COR-L47 (cell line): ENCODE measurements at regions not wholly inside any gene's neighbourhood (a gene's known extent, or its start where the extent isn't known, plus 50 kb on each side); places are given as distances from the start of the nearest gene placed in this dataset.
"Not testable (repeated sequence)": the region's sequence is repeated elsewhere in the genome, so short reads cannot be mapped to it uniquely, and the experiment has no call there.

ENCODE experiments used
- DNase-seq: peaks from one replicate; lab custom pipeline; 2025; lab: John Stamatoyannopoulos, UW

DNA sequence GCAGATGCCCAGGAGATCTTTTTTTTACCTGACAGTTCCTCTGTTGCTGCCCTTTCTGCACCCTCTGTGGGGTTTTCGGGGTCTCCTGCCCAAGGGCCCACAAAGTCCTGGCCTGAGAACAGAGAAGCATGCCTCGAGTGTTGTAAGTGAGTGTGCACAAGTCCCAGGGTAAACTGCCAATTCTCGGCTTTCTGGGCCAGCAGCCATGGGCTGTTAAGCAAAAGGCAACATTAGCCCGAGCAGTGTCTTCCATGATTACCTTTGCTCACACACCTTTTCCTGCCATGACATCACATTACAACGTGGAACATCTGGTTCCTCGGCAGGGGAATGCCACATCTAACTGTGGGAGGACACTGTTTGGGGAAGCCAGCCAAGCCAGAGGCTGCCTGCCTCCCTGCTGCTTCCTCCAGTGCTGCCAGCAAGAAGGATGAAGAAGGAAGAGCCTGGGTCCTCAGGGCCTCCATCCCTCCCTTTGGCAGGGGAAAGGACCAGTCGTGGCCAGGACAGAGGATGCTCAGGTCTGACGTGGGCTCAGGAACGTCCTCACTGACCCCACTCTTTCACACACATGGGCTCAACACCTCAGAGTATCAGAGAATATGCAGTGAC, 485.9 kb downstream of the OMA1 start:
- no peak for DNase-seq

DNA sequence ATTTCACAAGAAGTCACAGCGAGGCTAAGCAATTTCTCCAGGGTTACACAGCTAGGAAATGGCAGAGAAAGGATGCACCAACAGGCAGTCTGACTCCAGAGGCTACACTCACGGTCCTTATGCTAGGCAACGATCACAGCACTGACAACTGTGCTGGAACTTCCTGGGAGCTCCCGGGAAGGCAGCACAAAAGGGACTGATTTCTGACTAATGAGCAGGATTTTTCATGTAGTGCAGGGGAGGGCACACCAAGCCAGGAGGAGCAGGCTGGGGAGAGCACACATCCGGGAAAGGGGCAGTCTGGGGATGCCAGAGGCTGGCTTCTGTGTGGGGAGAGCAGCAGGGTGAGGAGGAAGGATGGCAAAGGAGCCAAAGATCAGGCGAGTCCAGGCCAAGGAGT, 486.7 kb downstream of the OMA1 start:
- DNase-seq: no peak

GRCh38 chr1:58058323-58058722, 488.2 kb downstream of the OMA1 start:
- peak; percentile 4 for DNase-seq

DNA sequence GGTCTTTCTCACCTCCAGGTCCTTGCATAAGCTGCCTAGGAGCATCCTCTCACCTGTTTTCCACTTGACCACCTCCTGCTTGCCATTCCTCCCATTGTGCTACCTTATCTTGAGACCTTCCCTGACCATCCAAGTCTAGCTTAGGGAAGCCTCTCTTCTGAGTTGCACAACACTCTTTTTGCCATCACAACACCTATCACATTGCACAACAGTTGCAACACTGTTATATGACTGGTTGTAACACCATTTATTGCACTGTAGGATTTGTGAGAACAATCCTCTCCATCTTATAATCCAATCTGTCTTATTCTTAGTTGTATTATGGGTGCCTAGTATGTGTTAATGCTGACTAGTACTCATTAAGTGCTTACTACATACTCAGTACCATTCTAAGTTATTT, 488.7 kb downstream of the OMA1 start:
- DNase-seq: no peak

- not testable (repeated sequence) for DNase-seq
Measured at GRCh38 chr1:58051187-58051586, 495.3 kb downstream of the OMA1 start.

- peak; percentile 11 for DNase-seq
Measured at GRCh38 chr1:58047265-58047858, 499.2 kb downstream of the OMA1 start.

DNA sequence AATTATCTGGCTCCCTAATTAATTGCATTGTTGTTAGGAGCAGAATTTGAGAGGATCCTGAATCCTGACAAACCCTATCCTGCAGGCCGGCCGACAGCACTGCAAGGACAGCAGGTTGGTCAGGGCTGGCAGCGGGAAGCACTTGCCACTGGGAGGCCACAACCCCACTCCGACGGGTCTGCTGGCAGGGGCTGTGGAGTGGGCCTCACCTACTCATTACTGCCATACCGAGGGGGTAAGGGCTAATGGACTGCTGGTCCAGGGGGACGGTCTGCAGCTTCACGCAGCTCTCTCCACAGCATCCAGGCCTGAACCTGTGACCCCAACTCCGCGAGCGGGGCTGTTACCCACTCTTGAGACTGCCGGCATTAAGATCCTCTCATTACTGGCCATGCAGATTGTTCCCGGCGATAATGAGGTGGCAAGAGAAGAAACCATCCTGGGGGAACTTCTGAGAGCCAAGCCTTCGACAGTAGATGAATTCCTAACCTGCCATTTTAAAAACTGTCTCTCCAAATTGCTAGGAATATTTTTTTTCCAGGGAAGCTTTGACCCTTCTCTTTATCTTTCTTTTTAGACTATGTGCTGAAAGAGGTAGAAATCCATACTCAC, 501.3 kb downstream of the OMA1 start:
- no peak for DNase-seq

DNA sequence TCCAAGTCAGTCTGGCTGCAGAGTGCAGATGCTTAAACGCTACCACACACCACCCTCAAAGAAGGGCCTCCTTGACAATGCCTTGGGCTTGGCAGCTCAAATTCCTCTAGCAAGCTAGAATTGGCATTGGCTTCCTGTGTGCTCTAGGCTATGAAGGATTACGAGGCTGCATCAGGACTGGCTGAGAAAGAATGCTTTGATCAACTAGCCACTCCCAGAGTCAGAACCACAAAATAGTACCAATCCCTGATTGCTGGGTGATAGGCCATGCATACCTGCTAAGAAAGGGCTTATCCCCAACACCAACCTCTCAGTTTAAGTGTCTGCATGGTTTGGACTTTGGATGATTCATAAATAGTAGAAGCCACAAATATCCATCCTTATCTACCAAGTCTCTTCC, 504.9 kb downstream of the OMA1 start:
- DNase-seq: no peak

GRCh38 chr1:58038574-58038973, 508.0 kb downstream of the OMA1 start:
- no peak for DNase-seq

DNA sequence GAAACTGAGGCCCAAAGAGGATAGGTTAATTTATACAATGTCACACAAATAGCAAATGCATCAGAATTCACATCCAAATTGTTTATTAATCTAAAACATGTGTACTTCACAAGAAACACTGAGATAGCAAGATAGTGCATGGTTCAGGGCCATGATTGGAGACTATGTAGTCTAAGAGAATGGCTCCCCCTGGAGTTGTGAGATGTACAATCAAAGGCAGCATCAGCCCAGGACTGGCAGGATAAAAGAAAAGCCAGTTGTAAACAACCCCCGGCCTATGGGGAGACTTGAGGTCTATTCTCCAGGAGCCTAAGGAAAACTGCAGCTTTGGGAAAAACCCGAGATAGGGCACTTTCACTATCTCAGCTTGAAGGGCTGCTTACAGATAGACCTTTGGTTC, 511.0 kb downstream of the OMA1 start:
- peak; percentile 41 for DNase-seq

- no peak for DNase-seq
Measured at GRCh38 chr1:58033311-58033710, 513.2 kb downstream of the OMA1 start.

GRCh38 chr1:58032611-58033073, 513.9 kb downstream of the OMA1 start:
- no peak for DNase-seq

GRCh38 chr1:58031416-58031815, 515.1 kb downstream of the OMA1 start:
- DNase-seq: no peak

GRCh38 chr1:58030456-58030855, 516.1 kb downstream of the OMA1 start:
- DNase-seq: no peak

- no peak for DNase-seq
Measured at GRCh38 chr1:58017641-58018040, 528.9 kb downstream of the OMA1 start.

DNA sequence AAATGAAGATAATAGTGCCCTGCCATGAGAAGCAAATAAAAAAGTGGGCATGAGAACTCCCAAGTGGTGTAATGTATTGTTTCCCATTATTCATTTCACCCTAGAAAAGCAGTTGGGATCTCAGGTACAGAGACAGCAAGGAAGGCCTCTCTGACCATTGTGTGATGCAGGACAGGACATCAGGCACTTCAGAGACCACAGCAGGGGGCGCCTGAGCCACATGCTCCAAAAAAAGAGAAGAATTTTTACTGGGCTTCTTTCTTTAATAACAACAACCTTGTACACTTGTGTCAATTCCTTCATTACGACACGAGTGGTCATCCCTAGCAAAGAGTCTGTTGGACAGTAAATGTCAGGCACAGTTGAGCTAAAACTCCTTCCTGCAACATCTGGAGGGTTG, 533.3 kb downstream of the OMA1 start:
- DNase-seq: no peak

DNA sequence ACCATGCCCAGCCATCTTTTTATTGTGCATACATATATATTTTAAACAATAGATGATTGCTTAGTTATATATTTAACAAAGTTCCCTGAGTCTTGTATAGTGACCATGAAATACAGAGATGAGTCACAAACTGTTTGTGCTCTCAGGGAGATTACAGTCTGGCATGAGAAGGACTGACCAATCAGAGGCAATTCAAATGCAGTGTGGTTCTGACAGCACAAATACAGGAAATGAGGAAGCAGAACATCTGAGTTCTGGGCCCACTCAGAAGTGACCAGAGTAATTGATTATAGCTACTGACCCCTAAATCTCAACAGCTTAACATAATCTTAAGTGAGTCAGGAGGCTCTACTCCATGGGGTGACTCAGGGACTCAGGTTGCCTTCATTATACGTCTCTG, 534.5 kb downstream of the OMA1 start:
- DNase-seq: no peak

DNA sequence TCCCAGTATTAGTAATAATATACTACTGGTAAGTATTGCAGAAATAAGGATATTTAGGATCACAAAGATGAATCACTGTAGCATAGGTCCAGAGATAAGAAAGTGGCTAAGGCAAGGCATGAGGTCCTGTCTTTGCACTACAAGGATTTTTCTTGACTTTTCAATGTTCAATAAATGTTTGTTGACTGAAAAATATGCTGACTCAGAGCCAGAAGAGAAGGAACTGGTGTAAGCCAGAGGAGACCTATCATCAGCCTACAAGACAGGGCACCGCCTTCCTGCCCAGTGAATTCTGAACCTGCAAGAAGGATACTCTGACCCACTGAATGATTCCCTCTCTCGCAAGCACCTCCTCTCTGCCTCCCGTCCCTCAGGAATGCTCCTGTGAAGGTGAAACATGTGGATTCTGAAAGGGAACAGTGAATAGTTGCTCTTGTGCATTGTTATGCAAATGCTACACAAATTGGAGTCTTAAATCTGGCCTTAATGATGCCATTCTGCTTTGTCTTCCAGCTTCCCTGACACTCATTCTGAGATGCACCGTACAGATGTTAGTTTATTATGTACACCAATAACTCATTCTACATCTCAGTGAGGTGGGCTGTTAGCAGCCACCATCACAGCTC, 540.0 kb downstream of the OMA1 start:
- no peak for DNase-seq

DNA sequence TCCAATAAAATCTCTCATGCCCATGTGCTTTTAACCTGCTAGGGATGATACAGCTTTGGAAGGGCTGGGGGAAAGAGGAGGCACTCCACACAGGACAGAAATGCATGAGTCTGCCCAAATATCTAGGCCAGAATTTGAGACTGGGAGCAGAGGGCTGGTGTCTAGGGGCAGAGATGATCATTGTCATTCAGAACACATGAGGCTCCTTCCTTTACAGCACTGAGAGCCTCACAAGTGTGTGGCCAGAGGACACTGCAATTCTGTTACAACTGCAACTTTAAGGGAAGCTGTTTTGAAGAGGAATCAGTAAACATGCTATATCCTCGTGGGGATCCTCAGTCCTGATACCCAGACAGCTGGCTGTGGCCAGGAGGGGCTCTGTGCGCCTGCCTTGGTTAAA, 541.3 kb downstream of the OMA1 start:
- no peak for DNase-seq

- DNase-seq: no peak
Measured at GRCh38 chr1:58003988-58004387, 542.5 kb downstream of the OMA1 start.

DNA sequence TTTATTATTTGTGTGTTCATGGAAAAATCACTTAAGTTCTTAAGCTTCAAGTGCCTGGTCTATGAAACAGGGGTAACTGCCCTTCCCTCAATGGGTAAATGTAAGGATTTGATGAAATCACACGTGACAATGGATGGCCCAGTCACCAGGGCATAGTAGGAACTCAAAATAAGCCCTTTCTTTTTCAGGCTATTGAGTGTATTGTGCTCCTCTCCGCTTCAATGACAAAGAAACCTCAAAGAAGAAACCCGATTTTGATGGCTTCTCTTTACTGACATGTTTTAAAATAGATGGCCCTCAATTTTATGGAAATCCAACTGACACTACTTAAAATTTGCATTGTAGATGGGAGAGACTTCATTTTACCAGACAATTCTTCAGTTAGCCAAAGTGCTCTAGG, 543.5 kb downstream of the OMA1 start:
- no peak for DNase-seq

DNA sequence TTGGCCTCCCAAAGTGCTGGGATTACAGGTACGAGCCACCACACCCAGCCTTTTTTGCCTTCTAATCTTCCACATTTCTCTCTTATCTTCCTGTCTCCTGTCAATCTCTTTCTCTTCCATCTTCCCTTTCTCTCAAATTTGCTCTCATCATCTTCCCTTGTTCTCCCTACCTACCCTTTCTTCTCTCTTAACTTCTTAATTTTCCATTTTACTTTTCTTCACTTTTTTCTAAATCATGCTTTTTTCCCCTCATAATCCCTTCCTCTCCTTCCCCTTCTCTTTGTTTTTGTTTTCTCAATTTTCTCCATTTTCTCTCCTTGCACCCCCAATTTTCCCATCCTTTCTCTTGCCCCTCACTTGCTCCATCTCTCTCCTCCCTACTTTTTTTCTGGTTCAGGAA, 545.7 kb downstream of the OMA1 start:
- DNase-seq: no peak

DNA sequence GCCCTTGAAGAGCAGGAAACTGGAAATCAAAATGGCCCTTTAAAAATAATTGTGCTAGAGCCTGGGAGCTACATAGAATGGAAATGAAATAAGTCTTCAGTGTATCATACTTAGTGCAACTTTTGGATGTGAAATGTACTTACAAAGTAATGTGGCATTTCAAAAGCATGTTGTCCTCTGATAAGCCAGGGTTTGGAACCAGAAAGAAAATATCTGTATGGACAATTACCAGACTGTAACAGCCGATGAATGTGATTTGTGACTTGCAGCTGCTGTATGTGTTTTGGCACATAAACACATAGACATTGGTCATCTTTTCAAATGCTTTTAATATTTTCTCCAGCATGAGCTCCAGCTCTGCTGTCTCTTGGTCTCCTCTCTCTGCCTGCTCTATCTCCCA, 546.4 kb downstream of the OMA1 start:
- DNase-seq: no peak
